SK-N-SH (cell line): ENCODE measurements at regions not wholly inside any gene's neighbourhood (a gene's known extent, or its start where the extent isn't known, plus 50 kb on each side); places are given as distances from the start of the nearest gene placed in this dataset.

ENCODE experiments used
- CTCF ChIA-PET: fragments of 300-600, 350-600 bp; formaldehyde crosslinking; extraction: SDS; loops from one replicate; lab custom pipeline; 2021; lab: Yijun Ruan, JAX
- POLR2A ChIA-PET: fragments of 350-600 bp; sonication (Branson Sonifier 250); formaldehyde crosslinking; extraction: SDS; loops from one replicate; lab custom pipeline; 2020; ENCODE audit warnings: antibody characterized with exemption, inconsistent platforms; lab: Yijun Ruan, JAX
- DNase-seq: peaks from one replicate; pipeline ENCODE4 v3.0.0; 2012
- H2AFZ ChIP-seq: fragments of 200-600 bp; sonication (generic); 2 replicates; pipeline ENCODE4 v1.8.1; 2016; ENCODE audit warnings: antibody characterized with exemption, mild to moderate bottlenecking, low read depth
- H3F3A ChIP-seq: fragments of 200-600 bp; sonication (generic); replicated peaks from 2 replicates; pipeline ENCODE3; 2016; ENCODE audit warnings: antibody characterized with exemption, mild to moderate bottlenecking; ENCODE audit not compliant: insufficient read depth
- H3K27ac ChIP-seq, 2 experiments: fragments of 200-500 bp in 1 of 2; fragments of 200-600 bp in 1 of 2; sonication (Bioruptor generic) in 1 of 2; sonication (generic), shearing (Covaris generic) in 1 of 2; 2 replicates each; pipeline versions ENCODE4 v1.5.1 to v1.6.1; 2014 to 2016; ENCODE audit warnings: low read depth in 2 of 2, inconsistent platforms in 1 of 2, low read length in 1 of 2, mild to moderate bottlenecking in 1 of 2, mixed read lengths in 1 of 2
- H3K27me3 ChIP-seq: fragments of 200-600 bp; sonication (generic), shearing (Covaris generic); 2 replicates; pipeline ENCODE4 v1.6.1; 2016; ENCODE audit warnings: mixed run types; ENCODE audit not compliant: insufficient read depth
- H3K36me3 ChIP-seq, 2 experiments: fragments of 200-500 bp in 1 of 2; fragments of 200-600 bp in 1 of 2; sonication (Bioruptor generic) in 1 of 2; sonication (generic) in 1 of 2; replicated peaks in 1 of 2; 2 replicates each; pipeline versions ENCODE3 to v1.5.1; 2014 to 2016; ENCODE audit warnings: low read length in 1 of 2, mild to moderate bottlenecking in 1 of 2; ENCODE audit not compliant: insufficient read depth in 2 of 2, control insufficient read depth in 1 of 2
- H3K4me1 ChIP-seq, 2 experiments: fragments of 200-500 bp in 1 of 2; fragments of 200-600 bp in 1 of 2; sonication (Bioruptor generic) in 1 of 2; sonication (generic), shearing (Covaris generic) in 1 of 2; 2 replicates each; pipeline versions ENCODE4 v1.5.1 to v1.6.1; 2014 to 2016; ENCODE audit warnings: low read depth in 1 of 2, low read length in 1 of 2, mixed run types in 1 of 2; ENCODE audit not compliant: insufficient read depth in 2 of 2, control insufficient read depth in 1 of 2
- H3K4me2 ChIP-seq: fragments of 200-600 bp; sonication (generic), shearing (Covaris generic); 2 replicates; pipeline ENCODE4 v1.6.1; 2017; ENCODE audit warnings: mixed run types
- H3K4me3 ChIP-seq, 2 experiments: fragments of 200-500 bp in 1 of 2; fragments of 200-600 bp in 1 of 2; sonication (Bioruptor generic) in 1 of 2; sonication (generic), shearing (Covaris generic) in 1 of 2; 2 replicates each; pipeline versions ENCODE4 v1.5.1 to v1.8.1; 2014 to 2016; ENCODE audit warnings: low read depth in 2 of 2, inconsistent platforms in 1 of 2, low read length in 1 of 2, mild to moderate bottlenecking in 1 of 2, mixed read lengths in 1 of 2, moderate library complexity in 1 of 2
- H3K79me2 ChIP-seq: fragments of 200-600 bp; sonication (generic); 2 replicates; pipeline ENCODE4 v1.8.1; 2017; ENCODE audit warnings: mild to moderate bottlenecking; ENCODE audit not compliant: insufficient read depth
- H3K9ac ChIP-seq: fragments of 200-600 bp; sonication (generic); 2 replicates; pipeline ENCODE4 v1.6.1; 2017; ENCODE audit warnings: mixed run types
- H3K9me2 ChIP-seq: fragments of 200-600 bp; sonication (generic); 2 replicates; pipeline ENCODE4 v1.6.1; 2017; ENCODE audit warnings: mixed run types
- H3K9me3 ChIP-seq: fragments of 200-600 bp; sonication (generic); 2 replicates; pipeline ENCODE4 v1.6.1; 2017; ENCODE audit warnings: mixed run types, mild to moderate bottlenecking, moderate library complexity
- H4K20me1 ChIP-seq: fragments of 200-600 bp; sonication (generic); 2 replicates; pipeline ENCODE4 v1.6.1; 2017; ENCODE audit warnings: mild to moderate bottlenecking, mixed run types; ENCODE audit not compliant: insufficient read depth
- CTCF ChIP-seq: fragments of 200-600 bp; sonication (generic); IDR thresholded peaks from 2 replicates; pipeline ENCODE4 v1.6.1; 2017; ENCODE audit warnings: antibody characterized with exemption, mild to moderate bottlenecking, moderate library complexity
- ELF1 ChIP-seq: IDR thresholded peaks from 2 replicates; pipeline ENCODE4 v1.4.0; 2012
- GABPA ChIP-seq: IDR thresholded peaks from 2 replicates; pipeline ENCODE4 v1.4.0; 2012; ENCODE audit warnings: low read depth, mild to moderate bottlenecking
- GATA2 ChIP-seq: sonication (generic); formaldehyde crosslinking; IDR thresholded peaks from 2 replicates; pipeline ENCODE4 v1.5.0; 2020; ENCODE audit warnings: mild to moderate bottlenecking, missing genetic modification reagents
- IRF3 ChIP-seq: fragments of 150-350 bp; IDR thresholded peaks from 2 replicates; pipeline ENCODE4 v1.6.1; 2016; ENCODE audit warnings: mild to moderate bottlenecking, low read depth, low read length
- MXI1 ChIP-seq: IDR thresholded peaks from 2 replicates; pipeline ENCODE4 v1.6.1; 2012; ENCODE audit warnings: mild to moderate bottlenecking, low read depth, low read length, improper control_type of control experiment
- NFIC ChIP-seq: IDR thresholded peaks from 2 replicates; pipeline ENCODE4 v1.4.0; 2012; ENCODE audit warnings: borderline replicate concordance
- NRF1 ChIP-seq: IDR thresholded peaks from 2 replicates; pipeline ENCODE4 v1.6.1; 2012; ENCODE audit warnings: low read depth, mild to moderate bottlenecking, low read length
- POLR2AphosphoS5 ChIP-seq: IDR thresholded peaks from 2 replicates; pipeline ENCODE4 v1.6.1; 2012; ENCODE audit warnings: low read depth, low read length
- RAD21 ChIP-seq: IDR thresholded peaks from 2 replicates; pipeline ENCODE4 v1.6.1; 2012; ENCODE audit warnings: mild to moderate bottlenecking, low read length
- TCF12 ChIP-seq: IDR thresholded peaks from 2 replicates; pipeline ENCODE4 v1.4.0; 2012
- TEAD4 ChIP-seq: IDR thresholded peaks from 2 replicates; pipeline ENCODE4 v1.4.0; 2012; ENCODE audit warnings: mild to moderate bottlenecking, borderline replicate concordance; ENCODE audit not compliant: insufficient read depth
- ZBTB33 ChIP-seq: IDR thresholded peaks from 2 replicates; pipeline ENCODE4 v1.4.0; 2012; ENCODE audit warnings: low read depth, borderline replicate concordance

- TF ChIP-seq MXI1 (no peak), GABPA (no peak), RAD21 (no peak), IRF3 (no peak), NFIC (no peak), ZBTB33 (no peak), ELF1 (no peak), TCF12 (no peak)
Measured at GRCh38 chr1:216793973-216794372, 70.7 kb upstream of the ESRRG start (continued).

- Histone ChIP-seq H3K9ac (no peak overlapping the region), H3K27me3 (no peaks in the 10 kb centered on the region), H3K4me1 (peaks cover 0 to 2% of the 10 kb centered on the region in 2 experiments; a peak in 2 of 4 replicates), H3F3A (no peaks in the 10 kb centered on the region), H3K36me3 (no peaks in the 10 kb centered on the region), H2AFZ (no peak overlapping the region), H3K4me2 (no peak overlapping the region), H3K4me3 (no peak overlapping the region), H3K9me3 (no peaks in the 10 kb centered on the region), H3K27ac (no peak overlapping the region), H3K79me2 (no peaks in the 10 kb centered on the region), H4K20me1 (no peaks in the 10 kb centered on the region), H3K9me2 (no peaks in the 10 kb centered on the region)
- POLR2A ChIA-PET = no interaction called here
- no peak for DNase-seq
- CTCF ChIA-PET = interaction anchor here (0.7 kb wide), 1 partner anchor 72 kb away, joined by 3 read pairs; no protein-coding TSS in a partner anchor
- no peak for TF ChIP-seq GATA2 (CRISPR knock-in tag)
- no peak for TF ChIP-seq MXI1
- 0 out of 2 replicates have a peak, but pooled peaks have one; percentile 6 for TF ChIP-seq RAD21
- no peak for TF ChIP-seq POLR2AphosphoS5
- no peak for TF ChIP-seq GABPA
- TF ChIP-seq TEAD4 = no peak
- no peak for TF ChIP-seq NFIC
- TF ChIP-seq CTCF = 0 out of 2 replicates have a peak, but pooled peaks have one; percentile 12
- TF ChIP-seq NRF1 = no peak
Measured at GRCh38 chr1:216793303-216793702, 70.1 kb upstream of the ESRRG start.
